CD4-positive, alpha-beta T cell treated with Interleukin-10 for 1 hour (primary cell): ENCODE measurements at regions not wholly inside any gene's neighbourhood (a gene's known extent, or its start where the extent isn't known, plus 50 kb on each side); places are given as distances from the start of the nearest gene placed in this dataset.
"Not testable (repeated sequence)": the region's sequence is repeated elsewhere in the genome, so short reads cannot be mapped to it uniquely, and the experiment has no call there.

ENCODE experiments used
- DNase-seq: peaks from one replicate; pipeline ENCODE4 v3.0.0-alpha.2; 2020

GRCh38 chr17:5913641-5914040 lies 156.5 kb upstream of the WSCD1 start:
- DNase-seq: no peak

GRCh38 chr17:5915337-5915736 lies 154.8 kb upstream of the WSCD1 start:
- no peak for DNase-seq

GRCh38 chr17:5919089-5919488 lies 151.1 kb upstream of the WSCD1 start:
- no peak for DNase-seq

DNA sequence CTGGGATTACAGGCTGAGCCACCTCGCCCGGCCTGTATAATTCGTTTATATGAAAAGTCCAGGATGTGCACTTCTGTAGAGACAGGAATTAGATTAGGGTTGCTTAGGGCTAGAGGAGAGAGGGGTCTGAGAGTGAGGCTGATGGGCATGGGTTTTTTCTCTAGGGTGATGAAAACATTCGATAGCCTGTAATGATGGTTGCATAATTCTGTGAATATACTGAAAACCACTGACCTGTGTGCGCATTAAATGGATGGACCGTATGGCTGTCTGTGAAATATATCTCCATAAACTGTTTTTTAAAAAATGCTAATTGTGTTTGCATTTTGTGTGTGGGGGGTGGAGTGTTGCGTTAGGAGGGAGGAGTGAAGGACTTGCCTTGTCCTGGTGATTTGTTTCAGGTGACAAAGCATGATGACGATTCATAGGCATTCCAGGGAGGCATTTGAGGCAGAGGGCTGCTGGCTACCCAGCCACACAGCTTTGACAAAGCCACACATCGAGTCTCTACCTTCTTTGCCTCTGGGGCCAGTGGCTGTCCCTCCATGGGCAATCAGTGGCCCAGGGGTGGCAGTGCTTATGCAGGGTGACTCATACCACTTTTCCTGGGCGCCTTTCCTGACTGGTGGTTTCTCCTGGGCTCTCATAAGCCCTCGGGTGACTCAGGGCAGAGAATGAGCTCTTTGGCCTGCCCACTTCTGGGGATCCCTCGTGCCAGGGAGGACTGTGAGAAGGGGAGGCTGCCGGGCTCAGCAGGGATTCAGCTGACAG lies 148.5 kb upstream of the WSCD1 start:
- no peak for DNase-seq

GRCh38 chr17:5922476-5922875 lies 147.7 kb upstream of the WSCD1 start:
- DNase-seq: peak; percentile 2

- DNase-seq: no peak
Measured at GRCh38 chr17:5929721-5930120, 140.5 kb upstream of the WSCD1 start.

DNA sequence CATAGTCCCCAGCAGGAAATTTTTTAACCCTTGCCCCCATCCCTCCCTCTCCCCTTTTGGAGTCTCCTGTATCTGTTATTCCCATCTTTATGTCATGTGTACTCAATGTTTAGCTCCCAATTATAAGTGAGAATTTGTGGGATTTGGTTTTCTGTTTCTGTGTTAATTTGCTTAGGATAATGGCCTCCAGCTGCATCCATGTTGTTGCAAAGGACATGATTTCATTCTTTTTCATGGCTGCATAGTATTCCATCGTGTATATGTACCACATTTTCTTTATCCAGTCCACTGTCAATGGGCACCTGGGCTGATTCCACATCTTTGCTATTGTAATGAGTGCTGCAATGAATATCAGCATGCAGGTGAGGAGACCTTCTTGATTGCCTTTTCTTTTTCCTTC lies 139.6 kb upstream of the WSCD1 start:
- not testable (repeated sequence) for DNase-seq

DNA sequence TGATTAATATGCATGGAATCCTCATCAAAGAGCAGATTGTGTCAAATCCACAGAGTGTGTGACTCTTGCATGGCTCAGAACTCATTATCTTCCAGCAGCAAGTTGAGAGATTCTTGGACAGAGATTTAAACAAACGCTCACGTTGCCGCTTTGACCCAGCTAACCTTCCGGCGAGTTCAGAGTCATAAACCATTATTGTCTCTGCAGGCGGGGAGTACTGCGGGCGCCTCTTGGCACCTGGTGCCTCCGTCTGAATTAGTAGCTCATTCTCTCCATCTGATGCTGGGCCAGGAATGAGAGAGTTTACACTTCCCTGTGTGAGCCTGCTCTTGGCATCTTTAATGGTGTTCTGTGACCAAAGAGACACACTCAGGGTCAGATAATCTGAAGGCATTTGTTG lies 138.6 kb upstream of the WSCD1 start:
- DNase-seq: no peak

- no peak for DNase-seq
Measured at GRCh38 chr17:5933430-5933829, 136.7 kb upstream of the WSCD1 start.

- DNase-seq: no peak
Measured at GRCh38 chr17:5941258-5941657, 128.9 kb upstream of the WSCD1 start.

DNA sequence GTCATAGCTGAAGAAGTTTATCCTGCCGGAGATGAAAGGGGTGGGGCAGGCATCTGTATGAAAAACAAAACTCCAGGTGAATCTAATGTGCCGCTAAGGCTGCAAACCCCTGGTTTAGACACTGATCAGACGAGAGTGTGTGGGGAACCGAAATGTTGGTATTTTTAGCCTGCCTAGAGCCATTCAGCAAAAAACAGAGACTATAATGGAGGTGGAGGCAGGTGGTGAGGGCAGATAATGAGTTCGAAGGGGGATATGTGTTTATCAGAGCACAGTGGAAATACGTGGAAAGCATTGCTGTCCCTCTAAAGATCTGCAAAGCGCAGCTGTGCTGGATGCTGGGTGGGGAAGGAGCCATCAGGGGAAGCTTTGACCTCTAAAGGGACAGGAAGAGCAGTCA lies 127.5 kb upstream of the WSCD1 start:
- DNase-seq: no peak

DNA sequence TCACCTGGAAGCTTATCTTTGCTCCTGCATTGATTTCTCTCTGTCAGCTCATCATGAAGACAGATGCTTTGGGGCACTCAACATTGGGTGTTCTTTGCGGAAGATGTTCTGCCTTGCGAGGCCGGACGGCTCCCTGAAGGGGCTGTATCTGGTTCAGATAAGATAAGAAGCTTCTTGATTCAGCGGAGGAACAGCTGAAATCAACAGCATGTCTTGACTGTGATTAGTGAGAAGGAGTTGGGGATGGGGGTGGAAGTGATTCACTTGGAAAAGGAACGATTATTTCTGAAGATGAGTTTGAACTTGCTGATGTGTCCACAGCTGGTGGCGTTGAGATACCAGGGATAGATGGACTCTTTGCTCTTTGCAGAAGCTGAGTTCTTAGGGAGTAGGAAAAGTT lies 126.9 kb upstream of the WSCD1 start:
- DNase-seq: no peak

- no peak for DNase-seq
Measured at GRCh38 chr17:5943982-5944381, 126.2 kb upstream of the WSCD1 start.

DNA sequence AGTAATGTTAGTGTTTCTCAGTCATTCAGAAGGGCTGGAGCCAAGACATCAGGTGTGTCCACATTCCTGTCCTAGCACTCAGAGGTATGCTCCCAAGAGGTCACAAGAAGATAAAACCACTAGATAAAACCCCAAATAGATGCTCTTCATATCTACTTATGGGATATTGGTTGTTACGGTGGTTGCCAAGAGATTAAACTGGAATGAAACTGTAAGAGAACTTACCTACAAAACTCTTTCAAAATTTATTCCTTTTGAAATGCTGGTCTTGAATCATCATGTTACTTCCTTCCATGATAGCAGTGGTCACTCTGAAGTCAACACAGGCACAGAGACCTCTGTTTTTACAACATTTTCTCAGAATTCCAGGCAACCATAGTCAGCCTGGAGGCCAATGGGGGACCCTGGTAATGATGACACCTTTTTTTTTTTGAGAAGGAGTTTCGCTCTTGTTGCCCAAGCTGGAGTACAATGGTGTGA lies 122.4 kb upstream of the WSCD1 start:
- DNase-seq: no peak

DNA sequence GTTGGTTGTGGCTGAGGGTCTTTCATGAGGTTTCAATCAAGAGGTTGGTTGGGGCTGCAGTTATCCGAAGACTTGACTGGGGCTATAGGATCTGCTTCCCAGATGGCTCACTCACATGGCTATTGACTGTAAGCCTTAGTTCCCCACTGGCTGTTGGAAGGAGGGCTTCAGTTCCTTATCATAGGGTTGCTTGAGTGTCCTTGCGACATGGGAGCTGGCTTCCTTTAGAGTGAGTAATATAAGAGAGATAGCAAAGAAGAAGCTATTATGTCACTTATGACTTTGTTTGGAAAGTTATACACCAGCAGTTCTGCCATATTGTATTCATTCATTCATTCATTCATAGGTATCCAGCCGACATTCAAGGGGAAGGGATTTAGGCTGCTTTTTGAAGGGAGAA lies 121.4 kb upstream of the WSCD1 start:
- no peak for DNase-seq

DNA sequence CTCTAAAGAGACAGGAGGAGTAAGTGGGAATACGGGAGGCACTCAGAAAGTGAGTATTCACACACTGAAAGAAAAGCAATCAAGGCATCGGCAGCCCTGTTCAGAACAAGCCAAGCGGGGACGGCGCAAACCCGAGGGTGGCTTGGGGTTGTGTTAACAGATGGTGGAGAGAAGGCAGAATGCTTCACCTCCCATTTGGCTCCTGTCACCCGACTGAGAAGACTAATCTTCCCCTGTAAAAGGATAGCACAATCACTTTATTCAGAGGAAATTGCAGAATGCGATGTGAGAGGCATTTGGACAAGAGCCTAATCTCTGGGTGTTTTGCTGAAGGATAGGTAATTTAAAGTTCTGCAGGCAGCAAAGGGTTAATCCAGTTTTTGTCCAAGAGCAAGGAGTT lies 119.3 kb upstream of the WSCD1 start:
- DNase-seq: no peak

- DNase-seq: no peak
Measured at GRCh38 chr17:5951912-5952311, 118.3 kb upstream of the WSCD1 start.

DNA sequence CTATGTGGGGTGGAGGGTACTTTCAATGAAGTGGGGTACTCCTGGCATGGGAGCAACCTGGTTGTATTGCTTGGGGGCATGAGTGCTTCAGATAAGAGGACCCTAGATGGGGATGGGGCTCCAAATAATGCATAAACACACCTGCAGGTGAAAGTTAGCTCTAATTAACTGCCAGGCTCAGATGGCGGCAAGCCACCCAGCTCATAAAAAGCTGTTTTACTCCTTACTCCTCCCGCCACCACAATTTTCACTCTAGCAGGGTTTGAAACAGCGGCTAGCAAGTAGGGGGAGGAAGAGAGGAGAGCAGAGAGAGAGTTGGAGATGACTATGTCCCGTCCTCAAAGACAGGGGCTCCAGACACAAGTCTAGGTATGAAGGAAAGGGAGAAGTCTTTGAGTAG lies 117.7 kb upstream of the WSCD1 start:
- no peak for DNase-seq

GRCh38 chr17:5955764-5956163 lies 114.4 kb upstream of the WSCD1 start:
- no peak for DNase-seq

GRCh38 chr17:5958850-5959249 lies 111.3 kb upstream of the WSCD1 start:
- no peak for DNase-seq

DNA sequence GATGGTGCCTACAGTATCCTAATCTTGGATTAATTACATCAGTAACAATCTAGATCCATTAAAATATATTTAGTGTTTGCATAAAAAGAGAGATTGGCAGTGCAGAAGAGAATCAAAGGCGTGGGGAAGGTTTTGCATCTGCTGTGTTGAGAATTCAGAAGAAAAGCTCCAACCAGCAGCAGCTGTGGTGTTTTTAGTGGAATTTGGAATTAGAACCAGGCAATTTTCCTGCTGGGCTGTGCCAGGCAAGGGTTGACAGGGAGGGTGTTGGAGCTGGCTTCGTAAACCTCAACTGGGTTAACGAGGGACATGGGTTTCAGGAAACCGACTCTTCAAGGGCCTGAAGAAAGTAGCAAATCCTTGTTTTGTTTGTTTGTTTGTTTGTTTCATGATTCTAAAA lies 107.8 kb upstream of the WSCD1 start:
- no peak for DNase-seq

DNA sequence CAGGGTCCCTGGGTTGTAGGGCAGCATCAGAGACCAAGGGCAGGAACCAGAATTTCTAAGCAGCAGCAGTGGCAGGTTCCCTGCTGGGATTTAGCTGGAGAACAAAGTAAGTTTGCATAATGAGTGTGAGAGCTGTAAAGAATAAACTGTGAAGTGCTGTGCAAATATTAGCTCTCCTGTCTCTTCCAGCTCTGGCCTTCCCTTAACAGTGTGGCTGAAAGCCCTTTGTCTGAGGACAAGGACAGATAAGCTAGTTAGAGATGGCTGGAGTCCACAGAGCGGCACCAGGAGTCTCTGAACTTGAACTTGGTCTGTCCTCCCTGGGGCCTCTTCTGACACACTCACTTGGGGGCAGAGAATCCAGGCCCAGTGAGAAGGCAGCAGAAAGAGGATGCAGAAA lies 98.2 kb upstream of the WSCD1 start:
- DNase-seq: no peak

GRCh38 chr17:5973410-5973809 lies 96.8 kb upstream of the WSCD1 start:
- DNase-seq: no peak

- DNase-seq: no peak
Measured at GRCh38 chr17:5975661-5976060, 94.5 kb upstream of the WSCD1 start.

- DNase-seq: no peak
Measured at GRCh38 chr17:5976251-5976650, 93.9 kb upstream of the WSCD1 start.
